ENCODE measurements at regions not wholly inside any gene's neighbourhood (a gene's known extent, or its start where the extent isn't known, plus 50 kb on each side); places are given as distances from the start of the nearest gene placed in this dataset.

- no peak for TF ChIP-seq PBX3 (CRISPR knock-in tag; IDR thresholded peaks at IDR 0.05; ENCODE audit: borderline replicate concordance)
- no peak for TF ChIP-seq ZNF746 (CRISPR knock-in tag; IDR thresholded peaks at IDR 0.05)
- TF ChIP-seq PPARG (CRISPR knock-in tag; conservative IDR thresholded peaks at IDR 0.05), result peak; percentile 74
- no peak for TF ChIP-seq NONO (IDR thresholded peaks at IDR 0.05)
- no peak; the same call in 1 of the 2 replicates for TF ChIP-seq NONO (CRISPR knock-in tag; conservative IDR thresholded peaks at IDR 0.05)
- 0 out of 2 replicates have a peak, but pooled peaks have one; percentile 67 for TF ChIP-seq ZNF264 (CRISPR knock-in tag; IDR thresholded peaks at IDR 0.05)
- TF ChIP-seq ZFAT (CRISPR knock-in tag; conservative IDR thresholded peaks at IDR 0.05), result no peak
- peak; percentile 45; the same call in 1 of the 2 replicates for TF ChIP-seq ZNF777 (CRISPR knock-in tag; IDR thresholded peaks at IDR 0.05)
- TF ChIP-seq NRL (CRISPR knock-in tag; IDR thresholded peaks at IDR 0.05; ENCODE audit: borderline replicate concordance), result no peak
- TF ChIP-seq TEAD3 (CRISPR knock-in tag; optimal IDR thresholded peaks at IDR 0.05; ENCODE audit: borderline replicate concordance), result peak; percentile 97
- peak; percentile 45; the same call in 1 of the 2 replicates for TF ChIP-seq POGK (CRISPR knock-in tag; conservative IDR thresholded peaks at IDR 0.05)
- peak; percentile 27 for TF ChIP-seq ZBTB20 (CRISPR knock-in tag; IDR thresholded peaks at IDR 0.05; ENCODE audit: borderline replicate concordance, low read depth)
- no peak for TF ChIP-seq CAMTA2 (CRISPR knock-in tag; IDR thresholded peaks at IDR 0.05; ENCODE audit: borderline replicate concordance)
- TF ChIP-seq ZNF562 (CRISPR knock-in tag; IDR thresholded peaks at IDR 0.05; ENCODE audit: borderline replicate concordance), result no peak
- no peak for TF ChIP-seq BHLHE40 (IDR thresholded peaks at IDR 0.05; ENCODE audit: low read length)
- TF ChIP-seq CREBL2 (CRISPR knock-in tag; IDR thresholded peaks at IDR 0.05; ENCODE audit: borderline replicate concordance), result no peak
- TF ChIP-seq KDM2A (CRISPR knock-in tag; IDR thresholded peaks at IDR 0.05; ENCODE audit: borderline replicate concordance, low read depth), result 0 out of 2 replicates have a peak, but pooled peaks have one; percentile 23
- no peak for TF ChIP-seq ZNF451 (CRISPR knock-in tag; IDR thresholded peaks at IDR 0.05)
- TF ChIP-seq CEBPZ (IDR thresholded peaks at IDR 0.05; ENCODE audit: low read length), result no peak
- TF ChIP-seq THAP9 (CRISPR knock-in tag; IDR thresholded peaks at IDR 0.05; ENCODE audit: borderline replicate concordance), result no peak; the same call in 1 of the 2 replicates
These were observed 111.7 kb upstream of the IRF2BP2 start (continued) for GRCh38 chr1:234721476-234722269.
